Osteocyte (in vitro differentiated cells): ENCODE measurements at regions not wholly inside any gene's neighbourhood (a gene's known extent, or its start where the extent isn't known, plus 50 kb on each side); places are given as distances from the start of the nearest gene placed in this dataset.

Experiments
- DNase-seq: peaks from one replicate; pipeline ENCODE4 v3.0.0; 2021; ENCODE audit warnings: mixed read lengths; ENCODE audit not compliant: unreplicated experiment; ENCODE audit errors: extremely low spot score
- H3K27ac Mint-ChIP-seq: one replicate; pipeline ENCODE4 v1.8.0; 2021; ENCODE audit warnings: mild to moderate bottlenecking, mixed read lengths; ENCODE audit not compliant: unreplicated experiment
- H3K27me3 Mint-ChIP-seq: one replicate; pipeline ENCODE4 v1.8.0; 2021; ENCODE audit warnings: mixed read lengths; ENCODE audit not compliant: unreplicated experiment
- H3K36me3 Mint-ChIP-seq: one replicate; pipeline ENCODE4 v1.8.0; 2021; ENCODE audit warnings: mixed read lengths; ENCODE audit not compliant: unreplicated experiment
- H3K4me1 Mint-ChIP-seq: one replicate; pipeline ENCODE4 v1.8.0; 2021; ENCODE audit warnings: mixed read lengths; ENCODE audit not compliant: unreplicated experiment
- H3K4me3 Mint-ChIP-seq: one replicate; pipeline ENCODE4 v1.8.0; 2021; ENCODE audit warnings: mild to moderate bottlenecking, moderate library complexity, mixed read lengths; ENCODE audit not compliant: unreplicated experiment
- H3K9me3 Mint-ChIP-seq: one replicate; pipeline ENCODE4 v1.8.0; 2021; ENCODE audit warnings: mixed read lengths; ENCODE audit not compliant: unreplicated experiment
- CTCF ChIP-seq: fragments of 200-600 bp; sonication (generic); IDR thresholded peaks from 2 replicates; pipeline ENCODE4 v1.5.0; 2021; ENCODE audit warnings: antibody characterized with exemption, mild to moderate bottlenecking, moderate library complexity

GRCh38 chr5:3999929-4000328 is 404.3 kb downstream of the IRX1 start:
- H3K27me3 Mint-ChIP-seq, result no peaks in the 10 kb centered on the region
- H3K36me3 Mint-ChIP-seq, result no peaks in the 10 kb centered on the region
- H3K4me3 Mint-ChIP-seq, result no peak overlapping the region
- no peak for DNase-seq
- H3K9me3 Mint-ChIP-seq, result peaks cover 38% of the 10 kb centered on the region
- H3K4me1 Mint-ChIP-seq, result no peaks in the 10 kb centered on the region
- no peak for TF ChIP-seq CTCF
- no peak overlapping the region for H3K27ac Mint-ChIP-seq

GRCh38 chr5:4001004-4001403 is 405.4 kb downstream of the IRX1 start:
- Mint-ChIP-seq H3K4me3 (no peak overlapping the region), H3K27me3 (no peaks in the 10 kb centered on the region), H3K9me3 (peaks cover 45% of the 10 kb centered on the region), H3K27ac (no peak overlapping the region), H3K4me1 (no peaks in the 10 kb centered on the region), H3K36me3 (no peaks in the 10 kb centered on the region)
- DNase-seq, result no peak
- no peak for TF ChIP-seq CTCF

GRCh38 chr5:4001758-4002533 is 406.3 kb downstream of the IRX1 start:
- Mint-ChIP-seq H3K4me3 (no peak overlapping the region), H3K27ac (no peak overlapping the region), H3K27me3 (no peaks in the 10 kb centered on the region), H3K4me1 (no peaks in the 10 kb centered on the region), H3K9me3 (peaks cover 38% of the 10 kb centered on the region), H3K36me3 (no peaks in the 10 kb centered on the region)
- DNase-seq, result no peak
- TF ChIP-seq CTCF, result no peak

GRCh38 chr5:4005335-4005734 is 409.7 kb downstream of the IRX1 start:
- no peaks in the 10 kb centered on the region for H3K4me1 Mint-ChIP-seq
- H3K27me3 Mint-ChIP-seq, result no peaks in the 10 kb centered on the region
- no peak overlapping the region for H3K27ac Mint-ChIP-seq
- H3K9me3 Mint-ChIP-seq, result peaks cover 51% of the 10 kb centered on the region
- DNase-seq, result no peak
- TF ChIP-seq CTCF, result no peak
- H3K4me3 Mint-ChIP-seq, result no peak overlapping the region
- no peaks in the 10 kb centered on the region for H3K36me3 Mint-ChIP-seq

- H3K27ac Mint-ChIP-seq, result no peak overlapping the region
- DNase-seq, result no peak
- H3K36me3 Mint-ChIP-seq, result no peaks in the 10 kb centered on the region
- H3K4me3 Mint-ChIP-seq, result no peak overlapping the region
- peaks cover 44% of the 10 kb centered on the region for H3K9me3 Mint-ChIP-seq
- H3K4me1 Mint-ChIP-seq, result no peaks in the 10 kb centered on the region
- H3K27me3 Mint-ChIP-seq, result no peaks in the 10 kb centered on the region
- no peak for TF ChIP-seq CTCF
These were observed 411.4 kb downstream of the IRX1 start for GRCh38 chr5:4007001-4007400.
